NCI-H748 (cell line): ENCODE measurements at regions not wholly inside any gene's neighbourhood (a gene's known extent, or its start where the extent isn't known, plus 50 kb on each side); places are given as distances from the start of the nearest gene placed in this dataset.
A peak's percentile ranks its signal among the peaks of the same experiment; 100 is the strongest.
"Not testable (repeated sequence)": the region's sequence is repeated elsewhere in the genome, so short reads cannot be mapped to it uniquely, and the experiment has no call there.

Source experiments
- DNase-seq: peaks from one replicate; lab custom pipeline; 2025; ENCODE audit not compliant: unreplicated experiment; lab: John Stamatoyannopoulos, UW

GRCh38 chr13:57909833-57910232, 278.3 kb downstream of the PCDH17 start:
- not testable (repeated sequence) for DNase-seq

- no peak for DNase-seq
Measured at GRCh38 chr13:57918086-57918485, 286.5 kb downstream of the PCDH17 start.

GRCh38 chr13:57918913-57919312, 287.4 kb downstream of the PCDH17 start:
- no peak for DNase-seq

GRCh38 chr13:57925250-57925649, 293.7 kb downstream of the PCDH17 start:
- peak; percentile 23 for DNase-seq

GRCh38 chr13:57925751-57926150, 294.2 kb downstream of the PCDH17 start:
- DNase-seq, result peak; percentile 28

GRCh38 chr13:57932061-57932460, 300.5 kb downstream of the PCDH17 start:
- DNase-seq, result no peak

- no peak for DNase-seq
Measured at GRCh38 chr13:57933606-57934005, 302.1 kb downstream of the PCDH17 start.

- no peak for DNase-seq
Measured at GRCh38 chr13:57935965-57936364, 304.4 kb downstream of the PCDH17 start.

- DNase-seq, result no peak
Measured at GRCh38 chr13:57946361-57946760, 314.8 kb downstream of the PCDH17 start.

- DNase-seq, result no peak
Measured at GRCh38 chr13:57948884-57949283, 317.3 kb downstream of the PCDH17 start.

GRCh38 chr13:57969951-57970350, 338.4 kb downstream of the PCDH17 start:
- DNase-seq, result no peak

- DNase-seq, result no peak
Measured at GRCh38 chr13:57970404-57970803, 338.9 kb downstream of the PCDH17 start.

GRCh38 chr13:57982782-57983181, 351.2 kb downstream of the PCDH17 start:
- no peak for DNase-seq

GRCh38 chr13:57988276-57988675, 356.7 kb downstream of the PCDH17 start:
- no peak for DNase-seq

- DNase-seq, result no peak
Measured at GRCh38 chr13:57991041-57991440, 359.5 kb downstream of the PCDH17 start.

GRCh38 chr13:57992416-57992815, 360.9 kb downstream of the PCDH17 start:
- DNase-seq, result no peak

GRCh38 chr13:57996717-57997116, 365.2 kb downstream of the PCDH17 start:
- no peak for DNase-seq

- DNase-seq, result no peak
Measured at GRCh38 chr13:58004751-58005150, 373.2 kb downstream of the PCDH17 start.

GRCh38 chr13:58018020-58018419, 386.5 kb downstream of the PCDH17 start:
- no peak for DNase-seq

GRCh38 chr13:58018865-58019264, 387.3 kb downstream of the PCDH17 start:
- DNase-seq, result no peak

GRCh38 chr13:58024103-58024502, 392.6 kb downstream of the PCDH17 start:
- no peak for DNase-seq

- DNase-seq, result no peak
Measured at GRCh38 chr13:58025821-58026220, 394.3 kb downstream of the PCDH17 start.

- peak; percentile 87 for DNase-seq
Measured at GRCh38 chr13:58032676-58033460, 401.3 kb downstream of the PCDH17 start.
